HCT116 (cell line): ENCODE measurements at regions not wholly inside any gene's neighbourhood (a gene's known extent, or its start where the extent isn't known, plus 50 kb on each side); places are given as distances from the start of the nearest gene placed in this dataset.

ENCODE experiments used
- ATAC-seq: fragments of 200-7000 bp; cut with Tn5 transposase; 2 replicates; pipeline ENCODE4 v1.9.1; 2020; ENCODE audit warnings: mild to moderate bottlenecking, moderate library complexity
- BruUV-seq: library from RNA; stranded (reverse); fragments of 400-500 nt; replicated peaks from 2 replicates; lab custom pipeline; 2021; lab: Mats Ljungman, UMichigan
- CTCF ChIA-PET: fragments of 300-600 bp; sonication (Branson Sonifier 250); formaldehyde crosslinking; loops from one replicate; lab custom pipeline; 2021; ENCODE audit warnings: antibody characterized with exemption; lab: Charles Lee
- POLR2A ChIA-PET: fragments of 300-600, 350-600 bp; sonication (Branson Sonifier 250); formaldehyde crosslinking; loops from one replicate; lab custom pipeline; 2021; ENCODE audit warnings: antibody characterized with exemption; lab: Charles Lee
- RAD21 ChIA-PET, 2 experiments: fragments of 300-600 bp; sonication (Branson Sonifier 250); formaldehyde crosslinking; loops; one replicate each; lab custom pipeline; 2023; ENCODE audit warnings: low total read pairs in 2 of 2; ENCODE audit not compliant: uncharacterized antibody in 2 of 2, unreplicated experiment in 2 of 2, low non-redundant PET in 1 of 2; lab: Charles Lee
- DNase-seq: peaks from one replicate; pipeline ENCODE4 v3.0.0-alpha.2; 2010; ENCODE audit warnings: low read depth, low spot score
- H2AFZ ChIP-seq: fragments of 200-600 bp; shearing (Covaris generic), sonication (generic); 2 replicates; pipeline ENCODE4 v1.6.1; 2017; ENCODE audit warnings: low read depth, mixed run types, mixed read lengths, antibody characterized with exemption, low read length; ENCODE audit not compliant: poor library complexity, severe bottlenecking
- H3K27ac ChIP-seq: 2 replicates; pipeline ENCODE4 v1.5.1; 2012; ENCODE audit warnings: low read depth, low read length
- H3K27me3 ChIP-seq: fragments of 200-600 bp; sonication (generic); 2 replicates; pipeline ENCODE4 v1.6.1; 2016; ENCODE audit warnings: mixed run types, low read length, mixed read lengths; ENCODE audit not compliant: insufficient read depth
- H3K36me3 ChIP-seq, 2 experiments: fragments of 200-500 bp in 1 of 2; fragments of 200-600 bp in 1 of 2; sonication (Bioruptor generic) in 1 of 2; sonication (generic) in 1 of 2; 2 replicates each; pipeline versions ENCODE4 v1.5.1 to v1.6.1; 2014 to 2016; ENCODE audit warnings: low read length in 2 of 2, inconsistent platforms in 1 of 2, mixed read lengths in 1 of 2, mixed run types in 1 of 2; ENCODE audit not compliant: insufficient read depth in 2 of 2, control insufficient read depth in 1 of 2
- H3K4me1 ChIP-seq, 2 experiments: fragments of 200-600 bp in 1 of 2; sonication (generic) in 1 of 2; 2 replicates each; pipeline versions ENCODE4 v1.5.1 to v1.6.1; 2012 to 2017; ENCODE audit warnings: low read length in 2 of 2, inconsistent platforms in 1 of 2, mild to moderate bottlenecking in 1 of 2, mixed read lengths in 1 of 2, mixed run types in 1 of 2, moderate library complexity in 1 of 2; ENCODE audit not compliant: insufficient read depth in 2 of 2, control insufficient read depth in 1 of 2
- H3K4me2 ChIP-seq: fragments of 200-600 bp; sonication (generic); 2 replicates; pipeline ENCODE4 v1.6.1; 2017; ENCODE audit warnings: mixed run types, low read length, mixed read lengths
- H3K4me3 ChIP-seq, 2 experiments: fragments of 200-600 bp in 1 of 2; sonication (generic) in 1 of 2; replicated peaks in 1 of 2; 2 replicates each; pipeline ENCODE4 v1.5.1; 2011 to 2016; ENCODE audit warnings: low read length in 2 of 2, control low read depth in 1 of 2, low read depth in 1 of 2, mild to moderate bottlenecking in 1 of 2, mixed read lengths in 1 of 2, mixed run types in 1 of 2
- H3K79me2 ChIP-seq: fragments of 200-600 bp; sonication (generic); 2 replicates; pipeline ENCODE4 v1.6.1; 2017; ENCODE audit warnings: mild to moderate bottlenecking, mixed run types, low read length, moderate library complexity, mixed read lengths; ENCODE audit not compliant: insufficient read depth
- H3K9ac ChIP-seq: fragments of 200-600 bp; sonication (generic); 2 replicates; pipeline ENCODE4 v1.6.1; 2016; ENCODE audit warnings: low read length, mixed read lengths
- H3K9me2 ChIP-seq: fragments of 200-600 bp; sonication (generic), shearing (Covaris generic); 2 replicates; pipeline ENCODE4 v1.6.1; 2017; ENCODE audit warnings: mixed run types, mild to moderate bottlenecking, moderate library complexity; ENCODE audit not compliant: insufficient read depth
- H3K9me3 ChIP-seq, 2 experiments: fragments of 200-500 bp in 1 of 2; fragments of 200-600 bp in 1 of 2; sonication (Bioruptor generic) in 1 of 2; sonication (generic) in 1 of 2; 2 replicates each; pipeline ENCODE4 v1.6.1; 2014 to 2017; ENCODE audit warnings: low read length in 2 of 2, mixed read lengths in 2 of 2, inconsistent platforms in 1 of 2, low read depth in 1 of 2, mild to moderate bottlenecking in 1 of 2, mixed run types in 1 of 2, moderate library complexity in 1 of 2; ENCODE audit not compliant: control insufficient read depth in 1 of 2, insufficient read depth in 1 of 2
- H4K20me1 ChIP-seq: fragments of 200-600 bp; sonication (generic), shearing (Covaris generic); 2 replicates; pipeline ENCODE4 v1.6.1; 2017; ENCODE audit warnings: mixed run types, mild to moderate bottlenecking, moderate library complexity; ENCODE audit not compliant: insufficient read depth
- CBX3 ChIP-seq: IDR thresholded peaks from 2 replicates; pipeline ENCODE4 v1.6.1; 2012; ENCODE audit warnings: low read depth
- CEBPB ChIP-seq: IDR thresholded peaks from 2 replicates; pipeline ENCODE4 v1.6.1; 2012; ENCODE audit warnings: low read depth
- EGR1 ChIP-seq: IDR thresholded peaks from 2 replicates; pipeline ENCODE4 v1.6.1; 2012; ENCODE audit warnings: low read depth
- EZH2phosphoT487 ChIP-seq: fragments of 200-600 bp; IDR thresholded peaks from 2 replicates; pipeline ENCODE4 v1.6.1; 2018; ENCODE audit warnings: antibody characterized with exemption, borderline replicate concordance
- JUND ChIP-seq: IDR thresholded peaks from 2 replicates; pipeline ENCODE4 v1.6.1; 2012
- POLR2A ChIP-seq: IDR thresholded peaks from 2 replicates; pipeline ENCODE4 v1.7.0; 2011; ENCODE audit warnings: borderline replicate concordance; ENCODE audit not compliant: insufficient read depth, insufficient read length; ENCODE audit errors: extremely low read depth
- RAD21 ChIP-seq: IDR thresholded peaks from 2 replicates; pipeline ENCODE4 v1.6.1; 2012; ENCODE audit warnings: low read depth, mild to moderate bottlenecking
- REST ChIP-seq: IDR thresholded peaks from 2 replicates; pipeline ENCODE4 v1.6.1; 2012; ENCODE audit warnings: low read depth
- SIN3A ChIP-seq: IDR thresholded peaks from 2 replicates; pipeline ENCODE4 v1.6.1; 2012; ENCODE audit warnings: low read depth
- TCF7L2 ChIP-seq: IDR thresholded peaks from 2 replicates; pipeline ENCODE4 v1.7.0; 2011; ENCODE audit warnings: borderline replicate concordance, inconsistent platforms; ENCODE audit not compliant: insufficient read depth, insufficient read length; ENCODE audit errors: extremely low read depth
- YY1 ChIP-seq: IDR thresholded peaks from 2 replicates; pipeline ENCODE4 v1.6.1; 2011; ENCODE audit warnings: low read length, low read depth, moderate library complexity, mild to moderate bottlenecking; ENCODE audit not compliant: insufficient replicate concordance; ENCODE audit errors: extremely low read depth
- ZNF274 ChIP-seq: fragments of 200-500 bp; sonication (Bioruptor generic); IDR thresholded peaks from 2 replicates; pipeline ENCODE4 v1.6.1; 2014; ENCODE audit warnings: mild to moderate bottlenecking, low read depth, low read length, inconsistent platforms
- intact Hi-C: fragments of 100-400 bp; cut with micrococcal nuclease; formaldehyde crosslinking; loops from 2 replicates; pipeline ENCODE4 v1.10.0; 2022
- TF ChIP-seq, protein P1 (sequence below): IDR thresholded peaks from 2 replicates; pipeline ENCODE4 v1.6.1; 2012

DNA sequence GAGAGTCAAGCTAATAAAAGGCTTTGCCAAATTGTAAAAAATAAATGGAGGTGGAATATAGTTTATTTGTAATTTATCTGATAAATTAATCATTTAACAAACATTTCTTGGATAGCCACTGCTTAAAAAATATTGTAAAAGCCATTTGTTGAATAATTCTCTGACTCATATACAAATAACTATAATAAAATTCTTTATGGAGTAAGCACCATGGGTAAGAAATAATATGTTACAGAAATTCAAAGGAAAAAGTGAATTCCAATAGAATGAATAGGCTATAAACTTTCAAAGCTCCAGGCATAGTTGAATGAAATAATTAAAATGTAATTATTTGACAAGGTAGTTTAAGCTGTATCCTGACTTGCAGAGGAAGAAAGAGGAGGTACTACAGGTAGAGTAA is 291.4 kb upstream of the TMEM229A start:
- Histone ChIP-seq H3K9ac (no peak overlapping the region), H3K4me1 (no peaks in the 10 kb centered on the region), H3K9me3 (no peaks in the 10 kb centered on the region), H3K4me2 (no peak overlapping the region), H2AFZ (no peak overlapping the region), H3K36me3 (no peaks in the 10 kb centered on the region), H4K20me1 (no peaks in the 10 kb centered on the region), H3K79me2 (no peaks in the 10 kb centered on the region), H3K27ac (no peak overlapping the region), H3K9me2 (no peaks in the 10 kb centered on the region), H3K27me3 (no peaks in the 10 kb centered on the region), H3K4me3 (no peak overlapping the region)
- intact Hi-C loops, result no loop called here
- TF ChIP-seq REST, result no peak
- TF ChIP-seq POLR2A, result no peak
- no peak for TF ChIP-seq CEBPB
- no peak for TF ChIP-seq ZNF274
- no peak for TF ChIP-seq TCF7L2
- TF ChIP-seq, protein P1, sequence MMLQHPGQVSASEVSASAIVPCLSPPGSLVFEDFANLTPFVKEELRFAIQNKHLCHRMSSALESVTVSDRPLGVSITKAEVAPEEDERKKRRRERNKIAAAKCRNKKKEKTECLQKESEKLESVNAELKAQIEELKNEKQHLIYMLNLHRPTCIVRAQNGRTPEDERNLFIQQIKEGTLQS, result no peak
- no peak for TF ChIP-seq EZH2phosphoT487
- TF ChIP-seq SIN3A, result no peak
- TF ChIP-seq RAD21, result no peak
- no peak for TF ChIP-seq CBX3
- no peak for TF ChIP-seq JUND
- TF ChIP-seq EGR1, result no peak
- TF ChIP-seq YY1, result no peak
- CTCF ChIA-PET, result no interaction called here
- no peak for ATAC-seq
- no TSS peak for BruUV-seq
- POLR2A ChIA-PET, result no interaction called here
- no peak for DNase-seq
- RAD21 ChIA-PET, result no interaction called here
